Stimulated activated effector memory CD8-positive, alpha-beta T cell treated with anti-CD3 and anti-CD28 coated beads, Interleukin-12 subunit alpha, Interleukin-12 subunit beta, amount 100 ng/mL, for 72 hours (primary cell): ENCODE measurements at regions not wholly inside any gene's neighbourhood (a gene's known extent, or its start where the extent isn't known, plus 50 kb on each side); places are given as distances from the start of the nearest gene placed in this dataset.

Experiments used
- ATAC-seq: fragments of 150-1000 bp; cut with Tn5 transposase; 2 replicates; pipeline ENCODE4 v1.10.0; 2021
- DNase-seq, 2 donors: peaks; one replicate each; pipeline ENCODE4 v3.0.0; 2021 to 2022; ENCODE audit warnings: low spot score in 2 of 2
- H3K27ac Mint-ChIP-seq: one replicate; pipeline ENCODE4 v1.8.0; 2022; ENCODE audit warnings: mild to moderate bottlenecking, mixed read lengths
- H3K36me3 Mint-ChIP-seq: one replicate; pipeline ENCODE4 v1.8.0; 2022; ENCODE audit warnings: mild to moderate bottlenecking, mixed read lengths
- H3K4me1 Mint-ChIP-seq: one replicate; pipeline ENCODE4 v1.8.0; 2022; ENCODE audit warnings: mixed read lengths
- H3K4me3 Mint-ChIP-seq: one replicate; pipeline ENCODE4 v1.8.0; 2022; ENCODE audit warnings: mild to moderate bottlenecking, mixed read lengths
- H3K9me3 Mint-ChIP-seq: one replicate; pipeline ENCODE4 v1.8.0; 2022; ENCODE audit warnings: mixed read lengths

GRCh38 chrX:124594017-124594651 lies 247.8 kb downstream of the SH2D1A start:
- Mint-ChIP-seq H3K4me3 (no peak overlapping the region), H3K36me3 (no peaks in the 10 kb centered on the region)
- ATAC-seq, result no peak

GRCh38 chrX:124605511-124605910 lies 259.1 kb downstream of the SH2D1A start:
- H3K9me3 Mint-ChIP-seq, result no peaks in the 10 kb centered on the region
- no peak overlapping the region for H3K27ac Mint-ChIP-seq

More at GRCh38 chrX:124594017-124594651, 247.8 kb downstream of the SH2D1A start:
- DNase-seq, result no peak
- Mint-ChIP-seq H3K9me3 (no peaks in the 10 kb centered on the region), H3K4me1 (no peaks in the 10 kb centered on the region), H3K27ac (no peak overlapping the region)

GRCh38 chrX:124606724-124607123 lies 260.4 kb downstream of the SH2D1A start:
- Mint-ChIP-seq H3K36me3 (no peaks in the 10 kb centered on the region), H3K4me3 (no peak overlapping the region), H3K9me3 (no peaks in the 10 kb centered on the region), H3K27ac (no peak overlapping the region), H3K4me1 (no peaks in the 10 kb centered on the region)
- no peak for DNase-seq
- no peak for ATAC-seq

More at GRCh38 chrX:124605511-124605910, 259.1 kb downstream of the SH2D1A start:
- Mint-ChIP-seq H3K4me3 (no peak overlapping the region), H3K4me1 (no peaks in the 10 kb centered on the region), H3K36me3 (no peaks in the 10 kb centered on the region)
- DNase-seq (no peak), ATAC-seq (no peak)

GRCh38 chrX:124619710-124620109 lies 273.3 kb downstream of the SH2D1A start:
- DNase-seq (no peak), ATAC-seq (no peak)
- Mint-ChIP-seq H3K27ac (no peak overlapping the region), H3K4me1 (no peaks in the 10 kb centered on the region), H3K9me3 (no peaks in the 10 kb centered on the region), H3K4me3 (no peak overlapping the region), H3K36me3 (no peaks in the 10 kb centered on the region)

GRCh38 chrX:124634363-124634762 lies 288.0 kb downstream of the SH2D1A start:
- no peaks in the 10 kb centered on the region for H3K4me1 Mint-ChIP-seq
- no peaks in the 10 kb centered on the region for H3K9me3 Mint-ChIP-seq
- no peak overlapping the region for H3K27ac Mint-ChIP-seq
- no peak overlapping the region for H3K4me3 Mint-ChIP-seq
- DNase-seq, result no peak
- no peaks in the 10 kb centered on the region for H3K36me3 Mint-ChIP-seq
- ATAC-seq, result no peak

- ATAC-seq (peak; percentile 62), DNase-seq (no peak)
- no peaks in the 10 kb centered on the region for H3K9me3 Mint-ChIP-seq
- H3K4me1 Mint-ChIP-seq, result peaks cover 11% of the 10 kb centered on the region
- H3K27ac Mint-ChIP-seq, result no peak overlapping the region
- no peak overlapping the region for H3K4me3 Mint-ChIP-seq
- no peaks in the 10 kb centered on the region for H3K36me3 Mint-ChIP-seq
These were observed 295.6 kb downstream of the SH2D1A start for GRCh38 chrX:124641737-124642491.

GRCh38 chrX:124646403-124646802 lies 300.0 kb downstream of the SH2D1A start:
- no peak for ATAC-seq
- DNase-seq, result no peak
- Mint-ChIP-seq H3K4me1 (peaks cover 5% of the 10 kb centered on the region), H3K9me3 (no peaks in the 10 kb centered on the region), H3K27ac (no peak overlapping the region), H3K36me3 (no peaks in the 10 kb centered on the region), H3K4me3 (no peak overlapping the region)

GRCh38 chrX:124651031-124651430 lies 304.7 kb downstream of the SH2D1A start:
- H3K36me3 Mint-ChIP-seq, result no peaks in the 10 kb centered on the region
- H3K4me3 Mint-ChIP-seq, result no peak overlapping the region
- no peaks in the 10 kb centered on the region for H3K4me1 Mint-ChIP-seq
- H3K9me3 Mint-ChIP-seq, result no peaks in the 10 kb centered on the region
- ATAC-seq (no peak), DNase-seq (no peak)
- H3K27ac Mint-ChIP-seq, result no peak overlapping the region

- Mint-ChIP-seq H3K27ac (no peak overlapping the region), H3K4me1 (no peaks in the 10 kb centered on the region), H3K9me3 (no peaks in the 10 kb centered on the region), H3K4me3 (no peak overlapping the region), H3K36me3 (no peaks in the 10 kb centered on the region)
- ATAC-seq, result no peak
- DNase-seq, result no peak
These were observed 319.4 kb downstream of the SH2D1A start for GRCh38 chrX:124665621-124666400.

GRCh38 chrX:124679199-124679598 lies 332.8 kb downstream of the SH2D1A start:
- no peaks in the 10 kb centered on the region for H3K36me3 Mint-ChIP-seq
- H3K9me3 Mint-ChIP-seq, result no peaks in the 10 kb centered on the region
- ATAC-seq (no peak), DNase-seq (no peak)
- H3K4me1 Mint-ChIP-seq, result no peaks in the 10 kb centered on the region
- no peak overlapping the region for H3K4me3 Mint-ChIP-seq
- no peak overlapping the region for H3K27ac Mint-ChIP-seq

GRCh38 chrX:124680287-124680686 lies 333.9 kb downstream of the SH2D1A start:
- no peak overlapping the region for H3K4me3 Mint-ChIP-seq
- no peak overlapping the region for H3K27ac Mint-ChIP-seq
- no peak for ATAC-seq
- no peaks in the 10 kb centered on the region for H3K36me3 Mint-ChIP-seq
- H3K4me1 Mint-ChIP-seq, result no peaks in the 10 kb centered on the region
- H3K9me3 Mint-ChIP-seq, result peaks cover 3% of the 10 kb centered on the region
- no peak for DNase-seq

GRCh38 chrX:124690495-124690894 lies 344.1 kb downstream of the SH2D1A start:
- Mint-ChIP-seq H3K9me3 (peaks cover 3% of the 10 kb centered on the region), H3K4me1 (no peaks in the 10 kb centered on the region), H3K27ac (no peak overlapping the region), H3K36me3 (no peaks in the 10 kb centered on the region), H3K4me3 (no peak overlapping the region)
- DNase-seq (no peak), ATAC-seq (no peak)

GRCh38 chrX:124699876-124700275 lies 353.5 kb downstream of the SH2D1A start:
- Mint-ChIP-seq H3K4me1 (no peaks in the 10 kb centered on the region), H3K4me3 (no peak overlapping the region), H3K9me3 (no peaks in the 10 kb centered on the region), H3K36me3 (no peaks in the 10 kb centered on the region), H3K27ac (no peak overlapping the region)
- DNase-seq (no peak), ATAC-seq (no peak)

- ATAC-seq, result no peak
- no peak overlapping the region for H3K27ac Mint-ChIP-seq
- H3K36me3 Mint-ChIP-seq, result no peaks in the 10 kb centered on the region
- DNase-seq, result no peak
- no peaks in the 10 kb centered on the region for H3K9me3 Mint-ChIP-seq
- no peaks in the 10 kb centered on the region for H3K4me1 Mint-ChIP-seq
- H3K4me3 Mint-ChIP-seq, result no peak overlapping the region
These were observed 371.2 kb downstream of the SH2D1A start for GRCh38 chrX:124717537-124717936.

- Mint-ChIP-seq H3K4me3 (no peak overlapping the region), H3K9me3 (no peaks in the 10 kb centered on the region), H3K4me1 (no peaks in the 10 kb centered on the region), H3K27ac (no peak overlapping the region), H3K36me3 (no peaks in the 10 kb centered on the region)
- DNase-seq (no peak), ATAC-seq (no peak)
These were observed 372.7 kb downstream of the SH2D1A start for GRCh38 chrX:124719060-124719459.

- Mint-ChIP-seq H3K36me3 (no peaks in the 10 kb centered on the region), H3K4me1 (no peaks in the 10 kb centered on the region), H3K4me3 (no peak overlapping the region), H3K9me3 (no peaks in the 10 kb centered on the region), H3K27ac (no peak overlapping the region)
- no peak for DNase-seq
- ATAC-seq, result no peak
These were observed 374.2 kb downstream of the SH2D1A start for GRCh38 chrX:124720532-124720931.
